AG04450 (cell line): ENCODE measurements at regions not wholly inside any gene's neighbourhood (a gene's known extent, or its start where the extent isn't known, plus 50 kb on each side); places are given as distances from the start of the nearest gene placed in this dataset.

Source experiments
- CTCF ChIA-PET: fragments of 300-600, 350-600 bp; formaldehyde crosslinking; extraction: SDS; loops from one replicate; lab custom pipeline; 2022; ENCODE audit warnings: antibody characterized with exemption, inconsistent platforms; lab: Charles Lee
- POLR2A ChIA-PET: fragments of 350-600 bp; formaldehyde crosslinking; extraction: SDS; loops from one replicate; lab custom pipeline; 2021; ENCODE audit warnings: antibody characterized with exemption, inconsistent platforms; lab: Yijun Ruan, JAX
- DNase-seq: peaks from one replicate; pipeline ENCODE4 v3.0.0-alpha.2; 2011; ENCODE audit warnings: low read depth, low spot score
- H3K27ac ChIP-seq: one replicate; pipeline ENCODE4 v1.5.1; 2012; ENCODE audit warnings: low read depth, low read length, control low read depth
- H3K27me3 ChIP-seq: one replicate; pipeline ENCODE4 v1.6.0; 2012; ENCODE audit warnings: low read length; ENCODE audit not compliant: control insufficient read depth, insufficient read depth
- H3K4me3 ChIP-seq: 2 replicates; pipeline ENCODE4 v1.5.1; 2011; ENCODE audit warnings: mild to moderate bottlenecking, low read depth, low read length, control low read depth
- H3K9me3 ChIP-seq: 2 replicates; pipeline ENCODE4 v1.5.1; 2012; ENCODE audit warnings: low read length; ENCODE audit not compliant: control insufficient read depth, insufficient read depth
- TF ChIP-seq, protein P1 (sequence below): IDR thresholded peaks from 2 replicates; pipeline ENCODE4 v1.5.1; 2011; ENCODE audit warnings: low read depth, low read length, control low read depth, inconsistent platforms

DNA sequence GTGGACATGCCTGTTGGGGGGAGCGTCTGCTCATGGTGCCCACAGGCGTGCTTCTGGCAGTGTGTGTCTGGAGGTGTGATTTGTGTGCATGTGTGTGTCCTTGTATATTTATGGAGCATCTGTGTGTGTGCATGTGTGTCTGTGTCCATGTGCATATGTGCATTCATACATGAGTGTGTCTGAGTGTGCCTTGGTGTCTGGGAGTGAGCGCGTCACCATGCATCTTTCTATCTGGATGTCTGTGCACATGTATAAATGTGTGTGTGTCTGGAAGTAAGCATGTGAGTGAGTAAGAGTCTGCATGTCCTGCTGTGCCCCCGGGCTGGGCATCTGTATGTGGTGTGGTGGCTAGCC lies 58.1 kb upstream of the PRR23E start:
- no peak for DNase-seq
- Histone ChIP-seq H3K27me3 (peaks cover 45% of the 10 kb centered on the region), H3K4me3 (no peak overlapping the region), H3K27ac (no peak overlapping the region), H3K9me3 (no peaks in the 10 kb centered on the region; the same call in 1 of the 2 replicates)
- CTCF ChIA-PET, result no interaction called here
- POLR2A ChIA-PET, result no interaction called here
- TF ChIP-seq, protein P1, sequence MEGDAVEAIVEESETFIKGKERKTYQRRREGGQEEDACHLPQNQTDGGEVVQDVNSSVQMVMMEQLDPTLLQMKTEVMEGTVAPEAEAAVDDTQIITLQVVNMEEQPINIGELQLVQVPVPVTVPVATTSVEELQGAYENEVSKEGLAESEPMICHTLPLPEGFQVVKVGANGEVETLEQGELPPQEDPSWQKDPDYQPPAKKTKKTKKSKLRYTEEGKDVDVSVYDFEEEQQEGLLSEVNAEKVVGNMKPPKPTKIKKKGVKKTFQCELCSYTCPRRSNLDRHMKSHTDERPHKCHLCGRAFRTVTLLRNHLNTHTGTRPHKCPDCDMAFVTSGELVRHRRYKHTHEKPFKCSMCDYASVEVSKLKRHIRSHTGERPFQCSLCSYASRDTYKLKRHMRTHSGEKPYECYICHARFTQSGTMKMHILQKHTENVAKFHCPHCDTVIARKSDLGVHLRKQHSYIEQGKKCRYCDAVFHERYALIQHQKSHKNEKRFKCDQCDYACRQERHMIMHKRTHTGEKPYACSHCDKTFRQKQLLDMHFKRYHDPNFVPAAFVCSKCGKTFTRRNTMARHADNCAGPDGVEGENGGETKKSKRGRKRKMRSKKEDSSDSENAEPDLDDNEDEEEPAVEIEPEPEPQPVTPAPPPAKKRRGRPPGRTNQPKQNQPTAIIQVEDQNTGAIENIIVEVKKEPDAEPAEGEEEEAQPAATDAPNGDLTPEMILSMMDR, result no peak

DNA sequence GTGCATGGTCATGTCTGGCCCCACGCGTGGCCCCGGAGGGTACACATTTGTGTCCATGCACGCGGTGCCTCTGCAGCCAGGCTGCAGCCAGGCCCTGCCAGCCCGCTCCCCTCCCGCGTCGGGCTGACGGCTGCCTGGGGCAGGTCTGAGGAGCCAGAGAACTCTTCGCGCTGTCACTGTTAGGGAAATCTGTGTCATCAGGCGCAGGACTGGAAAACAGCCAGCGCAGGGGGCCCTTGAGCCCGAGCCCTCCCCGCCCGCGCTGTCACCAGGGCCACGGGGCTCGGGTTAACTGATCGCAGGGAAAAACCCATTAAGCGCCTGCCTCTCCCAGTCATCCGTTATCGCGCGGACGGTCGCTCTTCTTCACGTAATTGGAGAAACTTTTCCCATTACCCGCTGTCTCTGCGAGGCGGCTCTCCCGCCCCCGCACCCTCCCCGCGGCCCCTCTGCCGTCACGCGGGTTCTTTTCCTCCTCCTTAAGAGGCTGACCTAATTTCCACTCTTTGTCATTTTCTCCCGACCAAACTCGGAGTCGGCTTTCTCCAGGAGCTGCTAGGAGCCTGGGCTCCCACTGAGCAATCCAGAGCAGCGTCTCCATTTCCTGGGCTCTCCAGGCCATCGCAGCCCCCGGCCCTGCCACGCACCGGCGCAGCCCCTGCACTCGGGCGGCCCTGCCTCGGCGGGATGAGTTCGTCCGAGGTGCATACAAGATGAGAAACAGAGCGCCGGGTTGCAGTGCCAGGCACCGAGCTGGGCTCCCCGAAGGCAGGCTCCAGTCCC lies 57.5 kb upstream of the PRR23E start:
- ChIA-PET POLR2A (no interaction called here), CTCF (no interaction called here)
- H3K9me3 ChIP-seq, result no peaks in the 10 kb centered on the region; the same call in 1 of the 2 replicates
- H3K4me3 ChIP-seq, result no peak overlapping the region
- peaks cover 45% of the 10 kb centered on the region for H3K27me3 ChIP-seq
- no peak for DNase-seq
- TF ChIP-seq, protein P1, result no peak
- H3K27ac ChIP-seq, result no peak overlapping the region

DNA sequence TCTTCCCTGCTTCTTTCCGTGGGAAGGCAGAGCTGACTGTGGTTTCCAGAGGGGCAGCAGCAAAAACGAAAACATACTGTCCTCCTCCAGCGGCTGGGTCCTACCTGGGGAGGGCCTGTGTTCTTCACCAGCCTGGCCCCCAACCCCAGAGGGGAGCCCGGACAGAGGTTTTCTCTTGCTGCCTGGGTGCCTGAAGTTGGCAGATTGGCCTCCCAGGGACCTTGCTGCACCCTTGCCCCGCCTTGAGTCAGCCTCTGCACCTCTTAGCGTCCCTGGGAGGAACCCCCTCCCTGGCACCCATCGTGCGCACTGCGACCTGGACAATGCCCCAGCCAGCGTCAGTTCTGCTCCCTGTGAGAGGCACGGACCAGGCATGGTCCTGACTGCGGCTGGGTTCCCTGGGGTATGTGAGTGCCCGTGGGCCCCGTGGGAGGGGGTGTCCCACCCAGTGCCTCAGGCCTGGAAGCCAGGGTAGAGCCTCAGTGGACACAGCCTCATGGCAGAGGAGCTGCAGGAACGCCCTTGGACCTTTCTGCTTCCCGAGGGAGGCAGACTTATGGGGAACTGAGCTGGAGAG lies 56.8 kb upstream of the PRR23E start:
- POLR2A ChIA-PET, result no interaction called here
- peaks cover 45% of the 10 kb centered on the region for H3K27me3 ChIP-seq
- H3K27ac ChIP-seq, result no peak overlapping the region

DNA sequence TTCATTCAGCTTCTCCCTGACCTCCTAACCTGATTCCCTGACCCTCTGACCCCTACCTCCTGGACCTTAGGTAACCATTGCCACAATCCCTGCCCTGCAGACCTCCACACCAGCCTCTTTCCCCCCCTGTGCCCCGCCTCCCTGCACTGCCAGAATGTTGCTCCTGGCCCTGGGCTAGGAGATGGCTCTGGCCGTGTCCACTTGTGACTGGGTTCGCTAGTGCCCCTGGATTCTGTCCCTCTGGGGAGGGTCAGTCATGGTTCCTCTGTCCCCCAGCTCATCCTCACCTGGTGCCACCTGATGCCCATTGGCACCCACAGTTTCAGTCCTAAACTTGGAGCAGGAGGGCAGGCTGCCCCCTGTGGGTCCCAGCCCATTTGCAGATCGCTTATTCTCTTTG lies 56.2 kb upstream of the PRR23E start:
- POLR2A ChIA-PET, result no interaction called here

More for the DNA sequence above, 56.8 kb upstream of the PRR23E start:
- TF ChIP-seq, protein P1, result no peak
- CTCF ChIA-PET, result no interaction called here
- DNase-seq, result no peak
- H3K9me3 ChIP-seq, result no peaks in the 10 kb centered on the region; the same call in 1 of the 2 replicates
- H3K4me3 ChIP-seq, result no peak overlapping the region

DNA sequence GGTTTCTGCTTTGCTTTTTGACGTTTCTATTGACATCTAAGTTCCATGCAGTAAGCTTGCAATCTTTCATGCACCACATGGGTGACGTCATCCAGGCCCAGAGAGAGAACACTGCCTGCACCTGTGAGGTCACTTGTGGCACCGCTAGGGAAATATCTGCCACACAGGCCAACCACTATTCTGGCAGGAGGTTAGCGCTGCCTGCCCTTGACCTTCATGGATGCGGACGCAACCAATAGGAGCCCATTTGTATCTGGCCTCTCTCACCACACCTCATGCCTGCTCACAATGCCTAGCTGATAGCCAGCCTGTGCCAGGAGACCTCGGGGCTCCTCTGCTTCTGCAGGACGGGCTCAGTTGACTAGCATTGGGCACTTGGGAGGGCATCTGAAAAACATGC lies 55.8 kb upstream of the PRR23E start:
- no peak for DNase-seq
- TF ChIP-seq, protein P1, result no peak
- POLR2A ChIA-PET, result no interaction called here

More for the DNA sequence above, 56.2 kb upstream of the PRR23E start:
- no peak overlapping the region for H3K27ac ChIP-seq
- no peak for DNase-seq
- TF ChIP-seq, protein P1, result no peak
- no peaks in the 10 kb centered on the region; the same call in 1 of the 2 replicates for H3K9me3 ChIP-seq
- H3K27me3 ChIP-seq, result peaks cover 45% of the 10 kb centered on the region
- no peak overlapping the region for H3K4me3 ChIP-seq
- CTCF ChIA-PET, result no interaction called here

More for the DNA sequence above, 55.8 kb upstream of the PRR23E start:
- Histone ChIP-seq H3K9me3 (no peaks in the 10 kb centered on the region; the same call in 1 of the 2 replicates), H3K27me3 (peaks cover 45% of the 10 kb centered on the region), H3K27ac (no peak overlapping the region), H3K4me3 (no peak overlapping the region)
- CTCF ChIA-PET, result no interaction called here
